AG10803 (cell line): ENCODE measurements at regions not wholly inside any gene's neighbourhood (a gene's known extent, or its start where the extent isn't known, plus 50 kb on each side); places are given as distances from the start of the nearest gene placed in this dataset.

Experiments
- DNase-seq: peaks from one replicate; pipeline ENCODE4 v3.0.0; 2010; ENCODE audit warnings: low read depth
- H3K4me3 ChIP-seq: 2 replicates; pipeline ENCODE4 v1.5.1; 2011; ENCODE audit warnings: mild to moderate bottlenecking, low read length, control low read depth
- TF ChIP-seq, protein P1 (sequence below): conservative IDR thresholded peaks from 2 replicates; pipeline ENCODE4 v1.5.1; 2011; ENCODE audit warnings: mild to moderate bottlenecking, low read length, control low read depth, inconsistent platforms

DNA sequence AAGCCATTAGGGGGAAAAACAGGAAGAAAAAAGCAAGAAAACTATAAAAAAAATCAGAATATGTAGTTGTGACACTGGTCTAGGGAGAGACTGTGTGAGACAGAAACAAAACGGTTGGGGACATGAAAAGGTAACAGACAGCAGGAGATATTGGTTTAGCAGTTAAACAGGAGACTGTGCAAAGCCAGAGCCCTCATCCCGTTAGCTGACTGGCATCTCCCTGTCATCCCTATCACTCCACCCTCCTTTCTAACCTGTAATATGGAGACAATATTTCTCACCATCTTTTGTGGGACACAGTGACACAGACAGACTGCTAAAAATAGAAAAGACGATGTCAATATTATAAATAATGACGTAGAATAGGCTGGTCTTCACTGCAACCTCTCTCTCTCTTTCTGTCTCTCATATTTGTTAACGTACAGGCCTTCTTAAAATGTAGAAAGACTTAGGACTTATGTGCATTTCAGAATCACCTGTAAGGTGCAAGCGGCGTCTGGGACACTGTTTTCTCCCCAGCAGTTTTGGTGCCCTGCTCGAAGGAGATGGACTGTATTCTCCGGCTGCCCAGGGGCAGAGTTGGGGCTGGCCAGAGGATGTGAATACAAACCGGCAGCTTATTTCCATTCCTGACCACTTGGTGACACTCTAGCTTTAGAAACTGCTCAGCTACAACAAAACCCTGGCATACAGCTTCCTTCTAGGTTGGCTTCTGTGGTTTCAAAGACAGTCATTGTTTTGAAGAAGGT, 190.6 kb downstream of the MAT2B start:
- no peak overlapping the region for H3K4me3 ChIP-seq
- peak; percentile 75 for DNase-seq
- TF ChIP-seq, protein P1, sequence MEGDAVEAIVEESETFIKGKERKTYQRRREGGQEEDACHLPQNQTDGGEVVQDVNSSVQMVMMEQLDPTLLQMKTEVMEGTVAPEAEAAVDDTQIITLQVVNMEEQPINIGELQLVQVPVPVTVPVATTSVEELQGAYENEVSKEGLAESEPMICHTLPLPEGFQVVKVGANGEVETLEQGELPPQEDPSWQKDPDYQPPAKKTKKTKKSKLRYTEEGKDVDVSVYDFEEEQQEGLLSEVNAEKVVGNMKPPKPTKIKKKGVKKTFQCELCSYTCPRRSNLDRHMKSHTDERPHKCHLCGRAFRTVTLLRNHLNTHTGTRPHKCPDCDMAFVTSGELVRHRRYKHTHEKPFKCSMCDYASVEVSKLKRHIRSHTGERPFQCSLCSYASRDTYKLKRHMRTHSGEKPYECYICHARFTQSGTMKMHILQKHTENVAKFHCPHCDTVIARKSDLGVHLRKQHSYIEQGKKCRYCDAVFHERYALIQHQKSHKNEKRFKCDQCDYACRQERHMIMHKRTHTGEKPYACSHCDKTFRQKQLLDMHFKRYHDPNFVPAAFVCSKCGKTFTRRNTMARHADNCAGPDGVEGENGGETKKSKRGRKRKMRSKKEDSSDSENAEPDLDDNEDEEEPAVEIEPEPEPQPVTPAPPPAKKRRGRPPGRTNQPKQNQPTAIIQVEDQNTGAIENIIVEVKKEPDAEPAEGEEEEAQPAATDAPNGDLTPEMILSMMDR, result peak; percentile 80

DNA sequence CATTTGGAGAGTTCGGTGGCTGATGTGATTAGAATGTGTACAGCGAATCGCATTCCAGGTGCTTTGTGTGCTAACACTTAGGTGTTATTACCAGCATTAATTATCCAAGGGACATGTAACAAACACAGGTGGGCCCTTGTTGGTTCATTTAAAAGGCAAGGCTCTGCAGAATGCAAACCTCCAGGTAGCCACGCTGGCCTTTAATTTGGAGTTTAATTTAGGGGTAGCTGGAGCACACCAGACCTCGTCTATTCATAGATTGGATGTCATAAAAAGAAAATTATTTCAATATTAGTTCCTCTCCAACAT, 191.1 kb downstream of the MAT2B start:
- TF ChIP-seq, protein P1, result no peak
- DNase-seq, result no peak
- no peak overlapping the region for H3K4me3 ChIP-seq

DNA sequence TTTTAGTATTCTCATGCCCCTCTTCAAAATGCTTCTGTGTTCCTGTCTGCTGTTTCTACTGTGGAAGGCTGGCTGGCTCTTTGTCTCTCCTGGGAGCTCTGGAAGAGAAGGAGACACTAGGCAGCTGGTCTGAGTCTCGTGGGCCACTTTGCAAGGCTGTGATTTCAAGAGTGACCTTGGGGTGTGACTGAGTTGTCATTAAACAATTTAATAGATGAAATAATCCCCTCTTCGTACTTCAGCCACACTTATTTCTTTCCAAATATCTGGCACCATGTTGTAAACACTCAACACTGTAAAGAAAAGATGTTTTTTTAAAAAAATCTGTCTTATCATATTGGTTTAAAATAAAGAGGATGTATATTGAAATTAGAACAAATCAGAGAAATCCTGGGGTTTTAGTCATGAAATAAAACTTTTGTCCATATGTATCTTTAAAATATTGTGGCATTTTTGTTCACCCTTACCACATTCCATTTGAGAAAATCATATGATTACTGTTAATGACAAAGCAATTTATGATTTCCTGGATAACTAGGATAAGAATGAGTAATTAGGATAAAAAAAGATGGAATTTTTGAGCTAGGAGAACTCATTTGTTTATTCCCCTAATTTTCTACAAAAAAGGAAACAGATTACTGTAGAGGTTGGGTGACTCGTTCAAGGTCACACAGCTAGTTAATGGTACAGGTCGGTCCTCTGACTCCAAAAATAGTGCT, 200.8 kb downstream of the MAT2B start:
- H3K4me3 ChIP-seq, result no peak overlapping the region
- peak; percentile 31 for DNase-seq

DNA sequence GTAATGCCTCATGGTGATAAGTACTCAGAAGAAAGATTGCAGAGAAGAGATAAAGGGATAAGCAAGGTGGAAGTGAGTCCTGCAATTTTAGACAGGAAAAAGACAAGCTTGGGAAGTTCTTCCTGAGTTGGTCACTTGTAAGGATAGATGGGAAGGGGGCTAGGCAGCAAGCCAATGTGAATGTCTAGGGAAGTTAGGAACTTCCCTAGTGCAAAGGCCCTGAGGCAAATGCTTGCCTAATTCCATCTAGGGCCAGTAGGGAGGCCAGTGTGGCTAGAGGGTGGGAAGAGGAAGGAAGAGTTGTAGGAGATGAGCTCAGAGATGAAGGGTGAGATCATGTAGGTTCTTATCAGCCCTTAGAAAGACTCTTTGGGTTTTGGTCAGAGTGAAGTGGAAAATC, 206.6 kb downstream of the MAT2B start:
- TF ChIP-seq, protein P1, result no peak
- H3K4me3 ChIP-seq, result no peak overlapping the region
- DNase-seq, result no peak

More for the DNA sequence above, 200.8 kb downstream of the MAT2B start:
- TF ChIP-seq, protein P1, result no peak

DNA sequence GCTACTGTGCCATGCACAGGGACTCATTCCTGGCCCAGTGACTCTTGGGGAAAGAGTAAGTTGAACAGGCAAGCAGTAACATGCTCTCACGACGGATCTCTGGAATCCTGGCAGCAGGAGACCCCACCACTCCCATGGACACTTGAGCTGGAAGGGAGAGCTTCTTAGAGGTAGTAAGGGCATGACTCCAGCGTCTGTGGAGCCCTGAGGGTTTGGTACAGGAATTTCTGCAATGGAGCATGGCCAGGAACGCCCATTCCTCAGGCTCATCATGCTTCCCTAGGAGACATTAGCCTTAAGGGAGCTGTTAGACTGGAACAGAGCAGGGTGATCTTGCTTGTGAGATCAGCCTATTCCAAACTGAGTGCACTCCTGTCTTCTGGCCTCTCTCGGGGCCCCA, 212.9 kb downstream of the MAT2B start:
- DNase-seq, result no peak
- H3K4me3 ChIP-seq, result no peak overlapping the region
- TF ChIP-seq, protein P1, result no peak

DNA sequence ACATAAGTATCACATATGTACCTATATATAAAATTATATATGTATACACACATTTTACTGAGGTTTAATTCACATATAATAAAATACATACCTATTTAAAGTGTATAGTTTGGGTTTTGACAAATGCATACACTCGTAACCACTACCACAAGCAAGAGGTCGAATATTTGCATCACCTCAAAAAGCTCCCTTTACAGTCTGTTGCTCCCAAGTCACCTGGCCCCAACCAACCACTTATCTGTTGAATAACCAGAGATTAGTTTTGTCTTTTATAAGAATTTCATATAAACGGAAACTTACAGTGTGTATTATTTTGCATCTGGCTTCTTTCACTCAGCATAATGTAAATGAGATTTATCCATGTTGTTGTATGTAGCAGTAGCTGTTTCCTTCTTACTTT, 218.9 kb downstream of the MAT2B start:
- TF ChIP-seq, protein P1, result no peak
- no peak overlapping the region for H3K4me3 ChIP-seq
- DNase-seq, result no peak

DNA sequence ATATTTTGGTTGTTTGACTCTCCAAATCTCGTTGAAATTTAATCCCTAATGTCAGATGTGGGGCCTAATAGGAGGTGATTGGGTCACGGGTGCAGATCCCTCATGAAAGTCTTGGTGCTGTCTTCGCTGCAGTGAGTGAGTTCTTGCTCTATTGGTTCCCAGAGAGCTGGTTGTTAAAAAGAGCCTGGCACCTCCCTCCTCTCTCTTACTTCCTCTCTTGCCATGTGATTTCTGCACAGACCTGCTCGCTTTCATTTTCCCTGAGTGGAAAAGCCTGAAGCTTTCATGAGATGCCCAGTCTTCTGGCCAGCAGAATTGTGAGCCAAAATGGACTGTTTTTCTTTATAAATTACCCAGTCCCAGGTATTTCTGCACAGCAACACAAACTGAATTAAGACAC, 221.6 kb downstream of the MAT2B start:
- no peak for DNase-seq
- TF ChIP-seq, protein P1, result no peak
- H3K4me3 ChIP-seq, result no peak overlapping the region
